ENCODE measurements at regions not wholly inside any gene's neighbourhood (a gene's known extent, or its start where the extent isn't known, plus 50 kb on each side); places are given as distances from the start of the nearest gene placed in this dataset.

GRCh38 chrX:69412661-69413060, 91.5 kb upstream of the NALF2 start (continued):
- TF ChIP-seq IRF4 (IDR thresholded peaks at IDR 0.05; ENCODE audit: low read depth, low read length) (no peak), MTA3 (IDR thresholded peaks at IDR 0.05; ENCODE audit: borderline replicate concordance, low read length) (no peak), RFX5 (IDR thresholded peaks at IDR 0.05; ENCODE audit: low read depth, low read length) (no peak), CHD4 (IDR thresholded peaks at IDR 0.05) (no peak), POLR2AphosphoS2 (IDR thresholded peaks at IDR 0.05; ENCODE audit: low read depth, low read length) (no peak), EGR1 (IDR thresholded peaks at IDR 0.05; ENCODE audit: borderline replicate concordance in 1 of 2, low read depth in 2 of 2, low read length in 2 of 2) (no peak), SKIL (IDR thresholded peaks at IDR 0.05; ENCODE audit: low read depth, poor library complexity, severe bottlenecking) (no peak)
- TF ChIP-seq, protein P1, sequence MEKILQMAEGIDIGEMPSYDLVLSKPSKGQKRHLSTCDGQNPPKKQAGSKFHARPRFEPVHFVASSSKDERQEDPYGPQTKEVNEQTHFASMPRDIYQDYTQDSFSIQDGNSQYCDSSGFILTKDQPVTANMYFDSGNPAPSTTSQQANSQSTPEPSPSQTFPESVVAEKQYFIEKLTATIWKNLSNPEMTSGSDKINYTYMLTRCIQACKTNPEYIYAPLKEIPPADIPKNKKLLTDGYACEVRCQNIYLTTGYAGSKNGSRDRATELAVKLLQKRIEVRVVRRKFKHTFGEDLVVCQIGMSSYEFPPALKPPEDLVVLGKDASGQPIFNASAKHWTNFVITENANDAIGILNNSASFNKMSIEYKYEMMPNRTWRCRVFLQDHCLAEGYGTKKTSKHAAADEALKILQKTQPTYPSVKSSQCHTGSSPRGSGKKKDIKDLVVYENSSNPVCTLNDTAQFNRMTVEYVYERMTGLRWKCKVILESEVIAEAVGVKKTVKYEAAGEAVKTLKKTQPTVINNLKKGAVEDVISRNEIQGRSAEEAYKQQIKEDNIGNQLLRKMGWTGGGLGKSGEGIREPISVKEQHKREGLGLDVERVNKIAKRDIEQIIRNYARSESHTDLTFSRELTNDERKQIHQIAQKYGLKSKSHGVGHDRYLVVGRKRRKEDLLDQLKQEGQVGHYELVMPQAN (conservative IDR thresholded peaks at IDR 0.05), result no peak

GRCh38 chrX:69398881-69399280, 105.2 kb upstream of the NALF2 start:
- ChIA-PET POLR2A (no interaction called here), SMC1A (ENCODE audit: uncharacterized antibody, unreplicated experiment) (no interaction called here), CTCF (no interaction called here), RAD21 (ENCODE audit: unreplicated experiment) (no interaction called here)
- no TSS peak for BruUV-seq (replicated peaks)
- intact Hi-C loops (cut with micrococcal nuclease; ENCODE audit: unreplicated experiment) (no loop called here), in situ Hi-C loops (cut with MboI) (no loop called here)
- no peaks in the 10 kb centered on the region for H3K4me1 ChIP-seq (ENCODE audit: control insufficient read depth, insufficient read depth, low read length)
- no peaks in the 10 kb centered on the region for H4K20me1 ChIP-seq (ENCODE audit: control insufficient read depth, insufficient read depth)
- no peaks in the 10 kb centered on the region for H3K36me3 ChIP-seq (ENCODE audit: control insufficient read depth in 2 of 2, insufficient read depth in 2 of 2, low read length in 1 of 2)
- H3K27me3 ChIP-seq (replicated peaks in 1 of 2; ENCODE audit: control insufficient read depth in 2 of 2, insufficient read depth in 2 of 2, low read length in 1 of 2), result no peaks in the 10 kb centered on the region
- no peak overlapping the region for H3K27ac ChIP-seq (ENCODE audit: control insufficient read depth, insufficient read depth)
- no peaks in the 10 kb centered on the region for H3K79me2 ChIP-seq (ENCODE audit: control insufficient read depth, insufficient read depth, low read length)
- no peaks in the 10 kb centered on the region for H3K9me3 ChIP-seq (replicated peaks; ENCODE audit: control insufficient read depth, insufficient read depth, low read length)
- ATAC-seq (no peak), FAIRE-seq (no peak), DNase-seq (ENCODE audit: low read depth, low spot score) (no peak)
- H3K9ac ChIP-seq (ENCODE audit: control insufficient read depth, insufficient read depth, low read length), result no peak overlapping the region
- H3K4me3 ChIP-seq, result no peak overlapping the region
- no peak overlapping the region for H2AFZ ChIP-seq (ENCODE audit: control insufficient read depth, low read depth, low read length)
- H3K4me2 ChIP-seq (ENCODE audit: control insufficient read depth, insufficient read depth), result no peak overlapping the region
- no peak for TF ChIP-seq SUPT20H (IDR thresholded peaks at IDR 0.05; ENCODE audit: borderline replicate concordance, control insufficient read depth, low read depth, low read length)
- TF ChIP-seq, protein P2, sequence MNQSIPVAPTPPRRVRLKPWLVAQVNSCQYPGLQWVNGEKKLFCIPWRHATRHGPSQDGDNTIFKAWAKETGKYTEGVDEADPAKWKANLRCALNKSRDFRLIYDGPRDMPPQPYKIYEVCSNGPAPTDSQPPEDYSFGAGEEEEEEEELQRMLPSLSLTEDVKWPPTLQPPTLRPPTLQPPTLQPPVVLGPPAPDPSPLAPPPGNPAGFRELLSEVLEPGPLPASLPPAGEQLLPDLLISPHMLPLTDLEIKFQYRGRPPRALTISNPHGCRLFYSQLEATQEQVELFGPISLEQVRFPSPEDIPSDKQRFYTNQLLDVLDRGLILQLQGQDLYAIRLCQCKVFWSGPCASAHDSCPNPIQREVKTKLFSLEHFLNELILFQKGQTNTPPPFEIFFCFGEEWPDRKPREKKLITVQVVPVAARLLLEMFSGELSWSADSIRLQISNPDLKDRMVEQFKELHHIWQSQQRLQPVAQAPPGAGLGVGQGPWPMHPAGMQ (IDR thresholded peaks at IDR 0.05; ENCODE audit: borderline replicate concordance), result no peak
- no peak for TF ChIP-seq MYB (IDR thresholded peaks at IDR 0.05; ENCODE audit: borderline replicate concordance, low read depth, low read length)
